GM18498 (cell line): ENCODE measurements at regions not wholly inside any gene's neighbourhood (a gene's known extent, or its start where the extent isn't known, plus 50 kb on each side); places are given as distances from the start of the nearest gene placed in this dataset.
"Not testable (repeated sequence)": the region's sequence is repeated elsewhere in the genome, so short reads cannot be mapped to it uniquely, and the experiment has no call there.

ENCODE experiments used
- ATAC-seq: cut with Tn5 transposase; IDR thresholded peaks from one replicate; pipeline ENCODE4 v1.9.1; 2021; ENCODE audit warnings: mild to moderate bottlenecking, moderate library complexity; ENCODE audit not compliant: unreplicated experiment

DNA sequence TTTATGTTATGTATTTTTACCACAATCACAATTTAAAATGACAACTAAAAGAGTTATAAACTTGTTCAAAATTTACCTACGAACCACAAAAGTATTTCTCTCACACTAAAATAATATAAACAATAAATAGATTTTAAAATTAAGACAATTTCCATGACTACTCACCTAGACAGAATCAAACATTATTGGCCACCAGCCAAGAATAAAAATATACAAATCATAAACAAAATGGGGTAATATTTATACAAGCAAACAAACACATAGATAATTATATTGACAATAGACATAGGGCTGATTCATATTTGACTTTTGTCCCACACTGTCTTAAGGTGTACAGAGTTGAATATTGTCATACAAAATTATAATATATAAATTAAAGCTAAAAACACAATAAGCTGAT lies 119.6 kb upstream of the ZNF92 start:
- ATAC-seq = no peak

DNA sequence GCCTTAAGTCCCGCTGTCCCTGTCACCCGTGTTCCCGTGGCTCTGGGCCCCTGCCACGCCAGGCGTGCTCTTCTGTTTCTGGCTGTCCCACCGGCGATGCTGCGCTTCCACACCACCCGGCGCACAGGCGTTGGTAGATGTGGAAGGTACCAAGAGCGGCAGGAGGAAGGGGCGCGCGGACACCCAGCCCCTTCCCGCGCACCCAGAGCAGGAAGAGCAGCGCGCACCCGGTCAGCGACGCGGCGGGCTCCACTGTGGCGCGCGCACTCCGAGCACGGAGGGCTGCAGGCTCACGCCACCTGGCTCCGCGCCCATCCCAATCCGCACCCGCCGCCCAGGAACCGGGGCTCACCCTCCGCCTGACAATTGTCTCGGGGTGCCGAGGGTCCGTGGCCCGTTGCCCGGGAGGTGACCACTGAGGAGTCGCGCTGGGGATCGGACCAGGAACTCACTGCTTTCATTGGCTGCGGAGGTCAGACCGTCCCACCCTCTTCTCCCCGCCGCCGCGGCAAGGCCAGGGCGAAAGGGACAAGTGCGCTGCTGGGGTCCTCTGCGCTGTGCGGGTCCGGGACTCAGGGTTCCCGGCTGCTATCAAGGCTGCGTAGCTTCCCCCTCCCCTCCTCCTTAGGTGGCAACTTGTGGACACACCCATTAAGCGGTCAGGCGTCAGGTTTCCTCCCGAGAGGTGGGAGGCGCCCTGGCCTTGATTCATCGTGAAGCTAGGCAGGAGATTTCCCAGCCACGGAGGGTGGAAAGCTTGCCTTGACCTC lies 121.6 kb upstream of the ZNF92 start:
- ATAC-seq = no peak

DNA sequence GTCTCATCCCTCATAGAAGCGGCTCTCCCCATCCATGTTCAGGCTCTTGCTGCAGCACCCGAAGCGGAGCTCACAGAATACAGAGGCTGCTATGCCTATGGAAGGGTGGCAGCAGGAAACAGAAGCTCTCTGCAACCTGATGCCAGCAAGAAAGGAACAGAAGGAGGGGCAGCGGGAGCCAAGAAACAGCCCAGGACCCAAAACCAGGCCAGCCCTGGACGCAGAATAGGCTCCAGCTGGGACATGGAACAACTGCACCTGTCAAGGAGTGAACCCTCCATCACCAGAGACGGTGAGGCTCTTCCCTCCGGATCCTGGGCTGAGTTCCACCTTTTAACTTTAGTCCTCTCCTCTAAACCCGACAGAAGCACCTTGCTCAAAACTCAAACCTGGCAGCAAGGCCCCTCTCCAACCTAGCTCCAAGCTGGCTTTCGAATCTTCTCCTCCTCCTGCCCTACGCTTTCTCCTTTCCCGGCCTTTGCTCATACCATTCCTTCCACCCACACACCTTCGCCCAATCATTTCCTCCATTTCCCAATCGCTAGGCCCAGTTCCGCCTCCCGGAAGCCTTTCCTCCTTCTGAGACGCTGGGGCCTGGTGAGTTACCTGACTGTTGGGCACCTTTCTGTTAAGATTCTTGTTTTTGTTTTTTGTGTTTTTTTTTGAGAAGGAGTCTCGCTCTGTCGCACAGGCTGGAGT lies 122.8 kb upstream of the ZNF92 start:
- no peak for ATAC-seq

DNA sequence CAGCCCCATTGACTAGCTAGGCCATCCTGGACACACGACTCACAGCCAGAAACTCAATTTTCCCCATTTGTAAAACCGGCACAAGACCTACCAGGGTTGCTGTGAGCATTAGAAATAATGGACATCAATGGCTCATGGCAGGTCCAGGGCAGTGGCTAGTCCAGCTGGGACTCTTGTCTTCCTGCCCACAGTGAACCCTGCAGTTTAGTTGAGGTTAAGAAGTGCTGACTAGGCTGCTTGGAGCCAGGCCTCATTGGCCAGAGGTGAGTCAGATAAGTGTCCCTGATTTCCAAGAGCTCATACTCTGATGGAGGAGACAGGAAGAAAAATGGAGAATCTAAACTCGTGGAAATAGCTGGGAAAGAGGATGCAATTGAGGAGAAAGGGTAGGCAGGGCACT lies 123.4 kb upstream of the ZNF92 start:
- ATAC-seq = no peak

DNA sequence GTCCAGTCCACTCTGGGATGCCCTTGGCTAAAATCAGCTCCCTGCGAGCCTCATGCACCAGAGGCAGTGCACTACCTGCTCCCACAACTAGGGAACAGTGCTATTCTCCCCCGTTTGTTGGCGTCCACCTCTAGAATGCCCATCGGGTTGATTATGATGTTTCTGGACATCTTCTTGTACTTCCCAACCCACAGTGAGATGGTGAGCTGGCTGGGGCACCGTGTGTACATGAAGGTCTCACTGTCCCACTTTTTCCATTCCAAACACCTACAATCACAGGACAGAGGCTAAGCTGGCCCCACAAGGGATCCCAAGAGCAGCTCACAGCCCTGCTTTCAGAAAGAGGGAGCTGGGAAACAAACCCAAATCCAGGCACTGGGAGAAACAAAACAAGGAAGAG lies 126.2 kb upstream of the ZNF92 start:
- ATAC-seq = no peak

DNA sequence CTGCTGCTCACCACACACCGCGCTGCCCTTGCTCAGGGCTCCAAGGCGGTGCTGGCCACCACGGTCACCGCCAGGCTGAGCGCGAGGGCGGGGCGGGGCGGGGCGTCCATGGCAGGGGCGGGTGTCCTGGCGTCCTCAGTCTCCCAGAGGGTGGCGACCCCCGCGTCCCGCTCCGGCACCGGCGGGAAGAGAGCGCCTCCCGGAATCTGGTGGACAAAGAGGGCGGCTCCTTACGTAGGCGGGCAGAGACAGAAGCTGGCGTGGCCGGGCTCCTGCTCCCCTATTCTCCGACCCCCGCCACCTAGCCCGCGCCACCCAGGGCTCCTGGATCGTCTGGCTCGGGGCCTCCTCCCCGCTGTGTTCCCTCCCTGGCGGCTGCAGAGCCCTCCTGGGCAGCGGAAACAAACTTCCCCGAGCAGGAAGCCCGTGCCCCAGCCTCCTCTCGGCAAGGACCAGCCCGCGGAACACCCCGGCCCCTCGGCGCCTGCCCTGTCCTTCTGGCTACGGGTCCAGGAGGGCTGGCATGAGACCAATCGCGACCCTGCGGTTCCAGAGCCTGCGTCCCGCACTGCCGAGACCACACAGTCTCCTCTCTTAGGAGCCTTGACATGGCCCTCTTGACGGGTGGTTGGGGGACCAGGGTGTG lies 133.8 kb upstream of the ZNF92 start:
- no peak for ATAC-seq

DNA sequence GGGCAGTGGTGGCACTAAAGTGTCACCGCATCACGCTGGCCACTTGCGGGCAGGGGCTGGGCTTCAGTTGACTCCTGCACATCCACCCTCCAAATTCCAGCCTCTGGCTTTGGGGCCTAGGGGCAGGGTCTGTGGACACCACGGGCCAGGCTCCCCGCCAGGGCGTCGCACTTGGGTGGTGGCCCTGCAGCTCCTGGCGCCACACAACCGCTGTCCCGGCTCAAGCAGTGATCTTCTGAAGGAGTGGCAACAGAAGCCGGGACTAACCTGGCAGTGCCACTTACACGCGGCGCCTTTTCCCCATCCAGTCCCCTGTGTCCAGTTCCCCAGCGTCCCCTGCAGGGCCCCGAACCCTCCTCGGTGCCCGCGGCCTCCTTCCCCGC lies 134.3 kb upstream of the ZNF92 start:
- ATAC-seq = no peak

DNA sequence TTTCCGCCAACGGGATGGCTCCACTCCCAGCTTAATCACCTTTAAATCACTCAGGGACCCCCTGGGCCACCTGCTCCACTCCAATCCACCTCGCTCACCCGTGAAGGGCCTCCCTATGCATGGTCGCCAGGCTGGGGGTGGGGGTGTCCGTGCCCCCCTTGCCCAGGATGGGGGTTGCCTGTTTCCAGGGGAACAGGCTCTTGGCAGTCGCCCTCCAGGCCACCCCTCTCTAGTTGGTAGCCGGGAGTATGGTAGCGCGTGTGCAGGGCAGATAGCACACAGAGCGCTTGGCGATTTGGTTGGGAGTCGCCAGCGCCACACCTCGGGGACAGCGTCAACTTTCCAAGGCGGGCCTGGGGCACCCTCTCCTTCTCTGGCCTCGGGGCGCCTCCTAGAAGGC lies 134.9 kb upstream of the ZNF92 start:
- no peak for ATAC-seq

DNA sequence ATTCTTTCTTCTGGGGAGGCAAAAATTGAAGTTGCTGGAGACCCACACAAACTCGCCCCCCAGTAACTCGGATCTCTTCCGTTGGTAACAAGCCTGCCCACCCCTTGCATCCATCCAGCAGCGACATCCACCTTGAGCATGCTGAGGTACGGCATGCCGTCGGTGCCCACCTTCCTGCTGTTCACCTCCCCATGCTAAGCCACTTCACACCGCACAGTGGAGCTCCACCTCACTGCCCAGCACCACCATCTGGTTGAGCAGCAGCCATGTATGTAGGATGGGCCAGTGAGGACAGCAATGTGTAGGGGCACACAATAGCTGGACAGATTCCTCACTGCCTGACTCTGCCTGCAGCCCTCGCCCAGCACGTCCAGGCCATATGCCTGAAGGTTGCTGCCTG lies 138.1 kb upstream of the ZNF92 start:
- no peak for ATAC-seq

DNA sequence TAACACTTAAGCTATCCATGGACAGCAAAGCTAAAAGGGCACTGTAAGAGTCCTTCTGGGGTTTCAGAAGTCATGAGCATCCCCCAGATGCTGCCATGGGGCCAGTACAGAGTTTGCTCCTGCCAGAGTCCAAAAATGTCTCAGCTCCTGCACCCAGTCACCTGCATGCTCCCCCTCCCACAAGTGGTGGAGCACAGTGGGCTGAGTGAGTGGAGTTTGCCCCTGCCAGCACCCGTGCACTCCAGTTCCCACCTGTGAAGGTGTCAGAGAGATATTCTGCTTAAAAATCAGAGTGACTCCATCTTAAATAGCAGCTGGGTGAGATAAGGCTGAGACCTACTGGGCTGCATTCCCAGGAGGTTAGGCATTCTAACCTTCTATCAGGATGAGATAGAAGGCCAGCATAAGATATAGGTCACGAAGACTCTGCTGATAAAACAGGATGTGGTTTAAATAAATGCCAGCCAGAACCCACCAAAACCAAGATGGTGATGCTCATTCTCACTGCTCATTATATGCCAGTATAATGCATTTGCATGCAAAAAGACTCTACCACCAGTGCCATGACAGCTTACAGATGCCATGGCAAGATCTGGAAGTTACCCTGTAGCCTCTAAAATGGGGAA lies 140.1 kb upstream of the ZNF92 start:
- ATAC-seq = no peak

DNA sequence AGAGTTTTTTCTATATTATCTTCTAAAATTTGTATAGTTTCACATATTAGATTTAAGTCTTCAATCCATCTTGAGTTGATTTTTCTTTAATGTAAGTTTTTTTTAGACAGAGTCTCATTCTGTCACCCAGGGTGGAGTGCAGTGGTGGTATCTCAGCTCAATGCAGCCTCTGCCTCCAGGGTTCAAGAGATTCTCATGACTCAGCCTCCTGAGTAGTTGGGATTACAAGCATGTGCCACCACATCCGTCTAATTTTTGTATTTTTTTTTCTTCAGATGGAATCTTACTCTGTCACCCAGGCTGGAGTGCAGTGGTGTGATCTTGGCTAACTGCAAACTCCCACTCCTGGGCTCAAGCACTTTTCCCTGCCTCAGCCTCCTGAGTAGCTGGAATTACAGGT lies 143.4 kb upstream of the ZNF92 start:
- ATAC-seq = no peak

DNA sequence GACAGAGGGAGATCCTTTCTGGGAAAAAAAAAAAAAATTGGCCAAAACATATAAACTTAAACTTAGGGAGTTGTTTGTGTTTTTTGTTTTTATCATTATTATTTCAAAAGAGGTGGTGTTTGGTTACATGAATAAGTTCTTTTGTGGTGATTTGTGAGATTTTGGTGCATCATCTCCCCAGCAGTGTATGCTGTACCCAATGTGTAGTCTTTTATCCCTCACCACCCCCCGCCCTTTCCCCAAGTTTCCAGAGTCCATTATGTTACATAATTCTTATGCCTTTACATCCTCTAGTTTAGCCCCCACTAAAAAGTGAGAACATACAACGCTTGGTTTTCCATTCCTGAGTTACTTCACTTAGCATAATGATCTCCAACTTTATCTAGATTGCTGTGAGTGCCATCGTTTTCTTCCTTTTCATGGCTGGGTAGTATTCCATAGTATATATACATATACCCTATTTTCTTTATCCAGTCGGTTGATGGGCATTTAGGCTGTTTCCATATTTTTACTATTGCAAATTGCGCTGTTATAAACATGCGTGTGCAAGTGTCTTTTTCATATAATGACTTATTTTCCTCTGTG lies 148.1 kb upstream of the ZNF92 start:
- ATAC-seq = no peak

DNA sequence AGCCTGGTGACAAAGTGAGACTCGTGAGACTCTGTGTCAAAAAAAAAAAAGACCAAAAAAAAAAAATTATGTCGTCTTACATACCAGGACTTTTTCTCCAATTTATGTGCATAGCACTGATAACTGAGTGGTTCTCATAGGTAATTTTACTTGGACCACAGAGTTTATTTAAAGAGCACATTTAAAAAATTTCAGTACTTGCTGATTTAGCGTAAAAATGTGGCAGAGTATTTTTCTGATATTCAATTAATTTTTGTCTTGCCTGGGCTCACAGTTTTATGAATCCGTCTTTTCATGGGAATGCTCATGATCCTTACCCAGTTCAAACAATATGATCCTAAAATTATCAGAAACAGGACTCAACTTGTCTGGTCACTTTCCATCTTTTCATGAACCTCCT lies 151.0 kb upstream of the ZNF92 start:
- no peak for ATAC-seq

DNA sequence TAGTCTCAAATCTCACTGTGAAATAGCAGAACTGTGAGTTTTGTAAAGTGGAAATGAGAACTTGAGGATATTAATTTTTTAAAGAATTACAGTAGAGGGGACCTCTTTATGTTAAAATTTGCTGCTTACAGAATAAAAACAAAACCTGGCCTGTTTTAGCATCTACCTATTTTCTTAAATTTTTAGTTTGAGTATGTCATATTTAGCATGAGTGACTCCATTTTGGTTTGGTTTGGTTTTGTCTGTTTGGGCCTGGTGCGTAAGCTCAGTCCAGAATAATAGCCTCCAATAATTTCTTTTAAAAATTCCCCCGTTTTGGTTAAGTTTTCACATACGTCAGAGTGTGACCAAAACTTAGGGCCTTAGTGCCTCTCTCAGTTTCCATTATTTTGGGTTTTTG lies 152.0 kb upstream of the ZNF92 start:
- ATAC-seq = no peak

DNA sequence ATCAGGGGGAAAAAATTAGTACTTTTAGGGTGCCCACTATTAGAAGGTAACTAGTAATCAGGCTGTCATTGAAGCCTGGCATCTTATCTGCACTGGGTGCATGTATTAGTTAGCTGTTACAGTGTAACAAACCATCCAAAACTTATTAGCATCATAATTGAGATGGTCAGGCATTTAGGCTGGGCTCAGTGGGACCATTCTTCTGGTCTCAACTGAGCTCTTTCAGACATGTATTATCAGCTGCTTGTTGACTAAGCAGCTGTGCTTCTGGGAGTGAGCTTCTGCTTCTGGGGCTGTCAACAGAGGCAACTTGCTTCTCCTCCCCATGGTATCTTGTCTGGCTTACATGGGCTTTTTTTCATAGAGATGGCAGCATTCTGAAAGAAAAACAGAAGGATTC lies 154.0 kb upstream of the ZNF92 start:
- no peak for ATAC-seq

DNA sequence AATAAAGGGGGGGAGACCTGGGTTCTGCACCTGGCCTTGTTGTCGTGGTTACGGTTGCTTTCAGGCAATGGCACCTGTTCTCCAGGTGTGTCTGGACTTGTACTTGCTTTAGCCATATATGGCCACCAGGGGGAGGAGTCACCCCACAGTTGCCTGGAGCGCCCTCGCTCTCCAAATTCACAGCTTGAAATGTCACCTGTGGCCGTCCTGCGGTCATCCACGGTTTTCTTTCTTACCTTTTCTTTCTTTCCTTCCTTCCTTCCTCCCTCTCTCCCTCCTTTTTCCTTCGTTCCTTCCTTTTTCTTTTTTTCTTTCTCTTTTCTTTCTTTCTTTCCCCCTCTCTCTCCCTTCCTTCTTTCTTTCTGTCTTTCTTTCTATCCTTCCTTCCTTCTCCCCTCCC lies 157.2 kb upstream of the ZNF92 start:
- ATAC-seq = peak; percentile 81

DNA sequence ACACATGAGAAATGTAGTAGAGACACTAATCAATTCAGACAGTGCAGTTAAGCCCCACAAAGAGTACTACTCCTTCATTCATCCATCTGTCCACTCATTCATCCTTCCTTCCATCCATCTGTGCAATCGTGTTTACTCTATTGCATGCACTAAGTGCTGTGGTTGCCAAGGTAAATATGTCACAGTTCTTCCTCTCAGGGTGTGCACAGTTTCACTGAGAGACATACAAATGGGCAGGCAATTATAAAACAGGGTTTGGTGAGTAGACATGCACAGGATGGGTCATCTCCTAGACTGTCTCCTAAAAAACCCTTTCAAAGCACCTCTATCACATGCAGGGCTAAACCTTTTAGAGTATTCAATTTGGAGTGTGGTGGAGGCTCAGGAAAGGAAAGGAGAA lies 160.4 kb upstream of the ZNF92 start:
- ATAC-seq = not testable (repeated sequence)

DNA sequence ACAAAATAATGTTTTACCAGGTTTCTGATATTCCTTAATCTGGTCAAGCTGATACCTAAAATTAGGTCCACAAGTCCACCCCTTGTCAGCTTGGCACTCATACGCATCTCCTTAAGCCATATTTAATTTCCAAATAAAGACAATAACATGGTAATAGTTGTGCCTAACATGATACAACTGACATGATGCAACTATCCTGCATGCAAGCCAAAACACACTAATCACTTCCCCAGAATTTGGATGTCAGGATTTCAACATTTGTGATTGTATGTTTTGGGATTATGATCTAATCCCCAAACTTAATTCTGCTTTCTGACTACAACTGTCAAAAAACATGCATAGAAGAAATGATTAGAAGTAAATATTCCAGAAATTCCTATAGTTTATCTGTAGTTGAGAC lies 174.4 kb upstream of the ZNF92 start:
- not testable (repeated sequence) for ATAC-seq

DNA sequence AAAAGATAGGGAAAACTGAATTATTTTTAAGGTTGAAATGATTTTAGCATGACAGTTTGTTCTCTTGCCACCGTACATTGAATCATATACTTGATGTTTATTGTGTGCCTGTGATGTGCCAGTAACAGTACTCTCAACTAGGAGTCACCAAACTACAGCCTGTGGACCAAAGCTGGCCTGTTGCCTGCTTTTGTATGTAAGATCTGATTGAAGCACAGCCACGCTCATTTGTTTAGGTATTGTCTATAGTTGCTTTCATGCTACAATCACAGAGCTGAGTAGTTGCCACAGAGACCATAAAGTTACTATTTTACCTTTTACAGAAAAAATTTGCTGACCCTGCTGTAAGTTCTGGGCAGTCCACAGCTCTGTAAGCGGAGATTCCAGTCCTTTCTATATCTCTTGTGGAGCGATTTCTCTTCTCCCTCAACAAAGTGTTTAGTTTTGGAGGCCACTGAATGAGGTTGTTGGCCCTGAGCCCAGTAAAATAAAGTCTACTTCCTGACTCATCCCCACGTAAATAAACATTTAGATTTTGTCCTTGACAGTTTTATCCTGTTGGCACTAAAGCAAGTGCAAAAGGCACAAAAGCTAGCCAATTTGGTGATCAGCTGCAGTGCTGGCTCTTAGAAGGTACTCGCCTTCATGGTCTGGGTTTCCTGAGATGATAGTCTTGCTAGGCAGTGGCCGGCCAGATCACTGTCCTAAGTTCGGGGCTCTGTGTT lies 180.2 kb upstream of the ZNF92 start:
- not testable (repeated sequence) for ATAC-seq

DNA sequence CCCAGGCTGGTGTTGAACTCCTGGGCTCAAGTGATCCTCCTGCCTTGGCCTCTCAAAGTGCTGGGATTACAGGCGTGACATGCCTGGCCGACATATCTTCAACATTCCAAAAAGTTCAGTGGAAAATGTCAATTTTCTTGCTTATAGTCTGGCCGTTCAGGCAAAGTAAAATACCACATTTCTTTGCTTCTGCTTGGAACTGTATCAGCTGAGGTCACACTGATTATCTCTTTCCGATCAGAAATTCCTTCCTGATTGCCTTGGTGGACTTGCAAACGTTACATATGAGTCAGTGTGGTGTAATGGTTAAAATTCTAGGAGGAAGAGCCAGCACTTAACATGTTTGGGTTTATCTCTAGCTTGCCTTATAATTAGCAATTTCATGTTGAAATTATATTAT lies 170.6 kb upstream of the ERV3-1 start:
- ATAC-seq = not testable (repeated sequence)

DNA sequence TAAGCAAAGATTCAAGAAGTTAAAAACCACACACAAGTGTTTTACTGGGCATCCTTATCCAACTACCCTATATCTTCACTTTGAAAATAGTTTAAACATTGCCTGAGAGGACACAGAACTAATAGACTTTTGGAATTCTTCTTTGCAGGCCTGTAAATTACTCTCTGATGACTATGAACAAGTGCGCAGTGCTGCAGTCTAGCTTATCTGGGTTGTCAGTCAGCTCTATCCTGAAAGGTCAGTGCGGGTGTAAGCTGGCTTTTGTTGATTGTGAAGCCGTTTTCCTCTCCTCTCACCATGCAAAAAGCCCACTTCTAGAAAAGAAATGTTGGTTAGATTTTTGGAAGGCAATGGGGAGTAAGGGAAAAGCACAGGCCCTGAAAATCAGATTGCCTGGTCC lies 143.6 kb upstream of the ERV3-1 start:
- not testable (repeated sequence) for ATAC-seq
